ENCODE measurements at regions not wholly inside any gene's neighbourhood (a gene's known extent, or its start where the extent isn't known, plus 50 kb on each side); places are given as distances from the start of the nearest gene placed in this dataset.

- no peak for DNase-seq (ENCODE audit: extremely low spot score, unreplicated experiment)
- Mint-ChIP-seq H3K9me3 (ENCODE audit: unreplicated experiment) (no peaks in the 10 kb centered on the region), H3K27ac (ENCODE audit: unreplicated experiment) (no peak overlapping the region), H3K36me3 (ENCODE audit: unreplicated experiment) (no peaks in the 10 kb centered on the region), H3K4me1 (ENCODE audit: unreplicated experiment) (no peaks in the 10 kb centered on the region), H3K4me3 (ENCODE audit: unreplicated experiment) (no peak overlapping the region), H3K27me3 (ENCODE audit: unreplicated experiment) (peaks cover 11% of the 10 kb centered on the region)
- TF ChIP-seq CTCF (IDR thresholded peaks at IDR 0.05), result no peak
Observed at GRCh38 chr11:45453721-45454120, 167.6 kb upstream of the SYT13 start.

GRCh38 chr11:45451766-45452440 is 165.8 kb upstream of the SYT13 start:
- no peak for DNase-seq (ENCODE audit: extremely low spot score, unreplicated experiment)
- H3K36me3 Mint-ChIP-seq (ENCODE audit: unreplicated experiment), result no peaks in the 10 kb centered on the region

GRCh38 chr11:45450189-45450588 is 164.0 kb upstream of the SYT13 start:
- H3K27ac Mint-ChIP-seq (ENCODE audit: unreplicated experiment), result no peak overlapping the region
- no peaks in the 10 kb centered on the region for H3K36me3 Mint-ChIP-seq (ENCODE audit: unreplicated experiment)
- H3K4me3 Mint-ChIP-seq (ENCODE audit: unreplicated experiment), result no peak overlapping the region
- H3K4me1 Mint-ChIP-seq (ENCODE audit: unreplicated experiment), result no peaks in the 10 kb centered on the region
- peaks cover 2% of the 10 kb centered on the region for H3K27me3 Mint-ChIP-seq (ENCODE audit: unreplicated experiment)
- H3K9me3 Mint-ChIP-seq (ENCODE audit: unreplicated experiment), result no peaks in the 10 kb centered on the region
- no peak for DNase-seq (ENCODE audit: extremely low spot score, unreplicated experiment)
- no peak for TF ChIP-seq CTCF (IDR thresholded peaks at IDR 0.05)

More at GRCh38 chr11:45451766-45452440, 165.8 kb upstream of the SYT13 start:
- peaks cover 9% of the 10 kb centered on the region for H3K27me3 Mint-ChIP-seq (ENCODE audit: unreplicated experiment)
- H3K4me1 Mint-ChIP-seq (ENCODE audit: unreplicated experiment), result no peaks in the 10 kb centered on the region
- no peak overlapping the region for H3K27ac Mint-ChIP-seq (ENCODE audit: unreplicated experiment)
- no peak overlapping the region for H3K4me3 Mint-ChIP-seq (ENCODE audit: unreplicated experiment)
- H3K9me3 Mint-ChIP-seq (ENCODE audit: unreplicated experiment), result no peaks in the 10 kb centered on the region
- TF ChIP-seq CTCF (IDR thresholded peaks at IDR 0.05), result no peak

GRCh38 chr11:45449036-45449601 is 163.0 kb upstream of the SYT13 start:
- Mint-ChIP-seq H3K36me3 (ENCODE audit: unreplicated experiment) (no peaks in the 10 kb centered on the region), H3K4me1 (ENCODE audit: unreplicated experiment) (no peaks in the 10 kb centered on the region), H3K9me3 (ENCODE audit: unreplicated experiment) (no peaks in the 10 kb centered on the region), H3K27ac (ENCODE audit: unreplicated experiment) (no peak overlapping the region), H3K4me3 (ENCODE audit: unreplicated experiment) (no peak overlapping the region), H3K27me3 (ENCODE audit: unreplicated experiment) (no peaks in the 10 kb centered on the region)
- no peak for TF ChIP-seq CTCF (IDR thresholded peaks at IDR 0.05)
- DNase-seq (ENCODE audit: extremely low spot score, unreplicated experiment), result no peak

GRCh38 chr11:45448561-45448960 is 162.4 kb upstream of the SYT13 start:
- DNase-seq (ENCODE audit: extremely low spot score, unreplicated experiment), result no peak
- no peak for TF ChIP-seq CTCF (IDR thresholded peaks at IDR 0.05)
- H3K9me3 Mint-ChIP-seq (ENCODE audit: unreplicated experiment), result no peaks in the 10 kb centered on the region
- no peaks in the 10 kb centered on the region for H3K36me3 Mint-ChIP-seq (ENCODE audit: unreplicated experiment)
- no peak overlapping the region for H3K4me3 Mint-ChIP-seq (ENCODE audit: unreplicated experiment)
- H3K27ac Mint-ChIP-seq (ENCODE audit: unreplicated experiment), result no peak overlapping the region
- H3K4me1 Mint-ChIP-seq (ENCODE audit: unreplicated experiment), result no peaks in the 10 kb centered on the region
- H3K27me3 Mint-ChIP-seq (ENCODE audit: unreplicated experiment), result peaks cover 3% of the 10 kb centered on the region

All from osteocyte (in vitro differentiated cells).